ENCODE measurements at regions not wholly inside any gene's neighbourhood (a gene's known extent, or its start where the extent isn't known, plus 50 kb on each side); places are given as distances from the start of the nearest gene placed in this dataset.

DNA sequence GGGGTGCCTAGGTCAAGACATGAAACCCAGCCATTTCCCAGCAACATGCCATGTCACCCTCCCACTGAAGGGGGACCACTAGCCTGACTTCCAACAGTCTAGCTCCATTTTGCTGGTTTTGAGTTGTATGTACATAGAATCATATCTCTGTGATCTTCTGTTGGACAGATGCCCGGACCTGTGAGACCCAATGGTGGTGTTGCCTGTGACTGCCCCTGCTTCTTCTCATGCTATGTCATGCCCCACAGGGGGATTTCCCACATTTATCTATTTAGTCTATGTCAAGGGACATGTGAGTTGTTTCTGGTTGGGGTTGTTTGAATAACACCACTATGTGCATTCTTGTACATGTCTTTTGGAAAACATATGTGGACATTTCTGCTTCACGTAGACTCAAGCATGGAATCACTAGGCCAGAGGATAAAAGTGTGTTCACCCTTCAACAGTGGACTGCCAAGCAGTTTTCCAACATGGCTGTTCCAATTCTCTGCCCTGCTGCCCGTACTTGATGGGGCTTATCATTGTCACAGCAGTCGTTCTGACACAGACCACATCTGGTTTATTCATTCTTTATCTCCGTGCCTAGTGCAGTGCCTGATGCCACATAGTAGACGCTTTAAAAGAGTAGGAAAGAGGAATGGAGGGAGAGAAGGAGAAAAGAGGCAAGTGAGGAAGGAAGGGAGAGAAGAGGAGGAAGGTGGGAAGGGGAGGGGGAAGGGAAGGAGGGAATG lies 114.4 kb downstream of the TPRA1 start:
- no peak overlapping the region for H3K4me3 ChIP-seq (ENCODE audit: low read length)
- no peaks in the 10 kb centered on the region for H3K4me1 ChIP-seq (ENCODE audit: insufficient read depth, low read length)
- no peaks in the 10 kb centered on the region for H3K27me3 ChIP-seq (ENCODE audit: insufficient read depth, low read length)
- H3K9me3 ChIP-seq (ENCODE audit: low read depth, low read length) = no peaks in the 10 kb centered on the region

DNA sequence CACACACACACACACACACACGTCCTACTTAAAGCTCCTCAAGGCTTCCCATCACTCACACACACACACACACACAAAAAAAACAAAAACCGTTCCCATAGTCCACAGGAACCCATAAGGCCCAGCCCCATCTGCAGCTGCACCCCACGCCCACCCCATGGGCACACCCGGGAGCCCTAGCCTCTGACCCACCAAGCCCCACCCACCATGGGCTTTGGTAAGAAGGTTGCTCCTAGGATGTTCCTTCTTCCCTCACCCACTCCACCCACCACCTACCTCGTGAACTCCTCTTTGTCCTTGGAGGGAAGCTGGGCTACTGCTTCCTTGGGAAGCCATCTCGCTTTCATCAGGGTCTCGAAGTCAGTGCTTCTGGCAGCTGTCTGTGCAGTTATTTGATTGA lies 115.1 kb downstream of the TPRA1 start:
- no peaks in the 10 kb centered on the region for H3K9me3 ChIP-seq (ENCODE audit: low read depth, low read length)

GRCh38 chr3:127473244-127474024 lies 117.1 kb downstream of the TPRA1 start:
- Histone ChIP-seq H3K9me3 (ENCODE audit: low read depth, low read length) (no peaks in the 10 kb centered on the region), H3K4me1 (ENCODE audit: insufficient read depth, low read length) (no peaks in the 10 kb centered on the region)

More for the DNA sequence above, 115.1 kb downstream of the TPRA1 start:
- Histone ChIP-seq H3K27me3 (ENCODE audit: insufficient read depth, low read length) (no peaks in the 10 kb centered on the region), H3K4me3 (ENCODE audit: low read length) (no peak overlapping the region), H3K4me1 (ENCODE audit: insufficient read depth, low read length) (no peaks in the 10 kb centered on the region)

GRCh38 chr3:127472506-127472905 lies 118.0 kb downstream of the TPRA1 start:
- no peaks in the 10 kb centered on the region for H3K27me3 ChIP-seq (ENCODE audit: insufficient read depth, low read length)
- H3K9me3 ChIP-seq (ENCODE audit: low read depth, low read length) = no peaks in the 10 kb centered on the region
- no peaks in the 10 kb centered on the region for H3K4me1 ChIP-seq (ENCODE audit: insufficient read depth, low read length)
- no peak overlapping the region for H3K4me3 ChIP-seq (ENCODE audit: low read length)

More at GRCh38 chr3:127473244-127474024, 117.1 kb downstream of the TPRA1 start:
- Histone ChIP-seq H3K27me3 (ENCODE audit: insufficient read depth, low read length) (no peaks in the 10 kb centered on the region), H3K4me3 (ENCODE audit: low read length) (no peak overlapping the region)

DNA sequence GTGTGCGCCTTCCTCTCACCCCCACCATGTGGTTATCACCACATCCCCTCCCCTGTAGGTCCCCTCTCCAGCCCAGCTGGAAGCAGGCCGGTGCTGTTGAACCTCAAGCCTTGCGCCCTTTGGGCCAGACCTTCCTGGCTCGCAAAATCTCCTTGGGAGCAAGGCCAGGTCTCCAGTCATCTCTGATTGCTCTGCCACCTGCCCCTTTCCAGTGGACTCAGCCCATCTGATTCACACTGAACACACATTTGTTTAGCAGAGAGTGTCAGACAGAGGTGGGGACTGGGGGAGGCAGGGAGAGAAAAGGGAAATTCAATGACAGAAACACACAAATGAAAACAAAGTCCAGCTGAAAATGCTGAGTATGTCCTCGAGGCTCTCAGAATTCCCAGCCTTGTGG lies 119.4 kb downstream of the TPRA1 start:
- Histone ChIP-seq H3K9me3 (ENCODE audit: low read depth, low read length) (no peaks in the 10 kb centered on the region), H3K27me3 (ENCODE audit: insufficient read depth, low read length) (no peaks in the 10 kb centered on the region), H3K4me1 (ENCODE audit: insufficient read depth, low read length) (no peaks in the 10 kb centered on the region), H3K4me3 (ENCODE audit: low read length) (no peak overlapping the region)

DNA sequence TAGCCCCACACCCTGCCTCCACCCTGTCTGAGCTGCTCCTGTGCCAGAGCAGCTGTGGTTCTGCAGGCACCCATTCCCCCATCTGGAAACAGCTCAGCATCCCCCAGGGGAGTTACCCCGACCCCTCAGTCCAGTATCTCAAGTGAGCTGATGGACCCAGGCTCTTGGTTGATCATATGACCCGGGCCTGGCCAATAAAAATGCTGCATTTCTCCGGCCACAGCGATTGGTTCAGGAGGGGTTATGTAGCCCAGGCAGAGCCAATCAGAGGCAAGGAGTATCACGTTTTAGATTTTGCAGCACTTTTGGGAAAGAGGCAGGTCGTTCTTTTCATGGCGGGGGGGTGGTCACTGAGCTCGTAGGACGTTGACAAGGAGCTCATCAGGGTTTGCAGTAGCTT lies 120.8 kb downstream of the TPRA1 start:
- no peaks in the 10 kb centered on the region for H3K4me1 ChIP-seq (ENCODE audit: insufficient read depth, low read length)
- no peaks in the 10 kb centered on the region for H3K27me3 ChIP-seq (ENCODE audit: insufficient read depth, low read length)
- H3K9me3 ChIP-seq (ENCODE audit: low read depth, low read length) = no peaks in the 10 kb centered on the region
- no peak overlapping the region for H3K4me3 ChIP-seq (ENCODE audit: low read length)

DNA sequence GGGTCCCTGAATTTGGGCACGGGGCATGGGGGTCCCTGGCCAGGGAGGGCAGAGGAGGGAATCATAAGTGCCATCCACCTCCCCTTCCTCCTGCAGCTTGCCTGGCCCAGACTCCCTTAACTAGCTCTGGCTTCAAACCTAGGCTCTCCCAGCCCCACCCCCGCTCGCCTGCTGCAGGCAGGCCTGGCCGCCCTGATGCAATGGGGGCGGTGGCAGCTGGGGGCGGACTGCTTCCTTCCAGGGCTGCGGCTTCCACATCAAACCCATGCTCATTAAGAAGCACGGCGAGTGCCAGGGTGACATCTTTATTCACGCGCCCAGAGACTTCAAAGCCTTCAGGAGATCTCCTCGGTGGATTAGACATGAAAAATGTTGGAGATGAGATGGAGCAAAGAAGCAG lies 123.1 kb downstream of the TPRA1 start:
- Histone ChIP-seq H3K4me3 (ENCODE audit: low read length) (no peak overlapping the region), H3K27me3 (ENCODE audit: insufficient read depth, low read length) (no peaks in the 10 kb centered on the region), H3K4me1 (ENCODE audit: insufficient read depth, low read length) (no peaks in the 10 kb centered on the region)

GRCh38 chr3:127464642-127465041 lies 125.9 kb downstream of the TPRA1 start:
- Histone ChIP-seq H3K4me3 (ENCODE audit: low read length) (no peak overlapping the region), H3K27me3 (ENCODE audit: insufficient read depth, low read length) (no peaks in the 10 kb centered on the region), H3K9me3 (ENCODE audit: low read depth, low read length) (no peaks in the 10 kb centered on the region), H3K4me1 (ENCODE audit: insufficient read depth, low read length) (no peaks in the 10 kb centered on the region)

More for the DNA sequence above, 123.1 kb downstream of the TPRA1 start:
- no peaks in the 10 kb centered on the region for H3K9me3 ChIP-seq (ENCODE audit: low read depth, low read length)

GRCh38 chr3:127462111-127462655 lies 128.3 kb downstream of the TPRA1 start:
- Histone ChIP-seq H3K27me3 (ENCODE audit: insufficient read depth, low read length) (peaks cover 20% of the 10 kb centered on the region), H3K4me3 (ENCODE audit: low read length) (no peak overlapping the region), H3K4me1 (ENCODE audit: insufficient read depth, low read length) (no peaks in the 10 kb centered on the region), H3K9me3 (ENCODE audit: low read depth, low read length) (no peaks in the 10 kb centered on the region)

DNA sequence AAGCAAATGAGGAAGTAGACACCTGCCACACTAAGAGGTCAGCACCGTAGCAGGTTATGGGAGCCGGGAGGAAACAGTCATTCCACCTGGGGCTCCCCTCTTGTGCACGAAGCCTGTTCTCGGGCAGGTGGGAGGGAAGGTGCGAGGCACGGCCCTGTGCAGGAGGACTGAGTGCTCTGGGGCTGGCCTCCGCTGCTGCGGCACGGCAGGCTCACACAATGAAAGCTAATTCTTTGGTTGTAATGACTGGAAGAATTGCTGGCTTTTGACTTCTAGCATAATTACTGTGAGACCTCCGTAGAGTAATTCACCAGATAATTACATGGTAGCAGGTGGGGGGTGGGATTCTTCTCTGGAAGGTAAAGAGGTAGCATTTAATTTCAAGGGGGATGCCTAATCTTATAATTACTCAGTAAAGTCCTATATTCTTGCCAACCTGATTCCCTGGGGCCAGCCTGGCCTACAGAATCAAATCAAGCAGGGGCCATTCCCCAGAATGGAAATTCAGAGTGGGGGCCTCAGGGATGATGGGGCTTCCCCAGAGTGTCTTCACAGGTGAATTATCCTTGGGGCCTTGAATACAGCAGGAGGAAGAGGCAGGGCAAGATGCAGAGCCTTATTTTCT lies 129.1 kb downstream of the TPRA1 start:
- Histone ChIP-seq H3K27me3 (ENCODE audit: insufficient read depth, low read length) (peaks cover 27% of the 10 kb centered on the region), H3K9me3 (ENCODE audit: low read depth, low read length) (no peaks in the 10 kb centered on the region), H3K4me3 (ENCODE audit: low read length) (no peak overlapping the region), H3K4me1 (ENCODE audit: insufficient read depth, low read length) (peaks cover 1% of the 10 kb centered on the region)

GRCh38 chr3:127459891-127460290 lies 130.6 kb downstream of the TPRA1 start:
- Histone ChIP-seq H3K4me3 (ENCODE audit: low read length) (no peak overlapping the region), H3K9me3 (ENCODE audit: low read depth, low read length) (no peaks in the 10 kb centered on the region), H3K27me3 (ENCODE audit: insufficient read depth, low read length) (peaks cover 42% of the 10 kb centered on the region), H3K4me1 (ENCODE audit: insufficient read depth, low read length) (peaks cover 3% of the 10 kb centered on the region)

GRCh38 chr3:127458696-127459604 lies 131.6 kb downstream of the TPRA1 start:
- no peak overlapping the region for H3K4me3 ChIP-seq (ENCODE audit: low read length)
- peaks cover 51% of the 10 kb centered on the region for H3K27me3 ChIP-seq (ENCODE audit: insufficient read depth, low read length)
- H3K4me1 ChIP-seq (ENCODE audit: insufficient read depth, low read length) = peaks cover 3% of the 10 kb centered on the region
- H3K9me3 ChIP-seq (ENCODE audit: low read depth, low read length) = no peaks in the 10 kb centered on the region

GRCh38 chr3:127457546-127458145 lies 132.9 kb downstream of the TPRA1 start:
- H3K9me3 ChIP-seq (ENCODE audit: low read depth, low read length) = no peaks in the 10 kb centered on the region
- no peak overlapping the region for H3K4me3 ChIP-seq (ENCODE audit: low read length)
- H3K27me3 ChIP-seq (ENCODE audit: insufficient read depth, low read length) = peaks cover 51% of the 10 kb centered on the region
- peaks cover 3% of the 10 kb centered on the region for H3K4me1 ChIP-seq (ENCODE audit: insufficient read depth, low read length)

DNA sequence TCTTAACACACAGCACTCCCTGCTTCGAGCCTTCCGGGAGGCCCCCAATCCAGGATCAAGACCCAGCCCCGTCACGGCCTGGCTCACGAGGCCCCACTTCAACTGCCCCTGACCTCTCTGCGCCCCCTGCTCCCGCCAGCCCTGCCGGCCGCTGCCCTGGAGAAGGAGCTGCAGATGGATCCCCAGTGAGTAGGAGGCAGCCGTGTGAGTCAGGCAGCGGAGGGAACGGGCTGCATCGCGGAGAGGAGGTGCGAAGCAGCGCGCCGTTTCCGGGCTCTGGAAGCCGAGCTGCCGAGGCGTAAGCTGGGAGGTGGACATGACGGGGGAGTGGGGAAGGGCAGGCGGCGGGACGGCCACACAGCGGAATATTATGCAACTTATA lies 133.4 kb downstream of the TPRA1 start:
- Histone ChIP-seq H3K9me3 (ENCODE audit: low read depth, low read length) (no peaks in the 10 kb centered on the region), H3K27me3 (ENCODE audit: insufficient read depth, low read length) (peaks cover 51% of the 10 kb centered on the region), H3K4me3 (ENCODE audit: low read length) (no peak overlapping the region), H3K4me1 (ENCODE audit: insufficient read depth, low read length) (peaks cover 3% of the 10 kb centered on the region)
